HG03066 (cell line): ENCODE measurements at regions not wholly inside any gene's neighbourhood (a gene's known extent, or its start where the extent isn't known, plus 50 kb on each side); places are given as distances from the start of the nearest gene placed in this dataset.

Experiments
- ATAC-seq: cut with Tn5 transposase; IDR thresholded peaks from one replicate; pipeline ENCODE4 v1.9.1; 2021; ENCODE audit warnings: low read depth; ENCODE audit not compliant: unreplicated experiment

DNA sequence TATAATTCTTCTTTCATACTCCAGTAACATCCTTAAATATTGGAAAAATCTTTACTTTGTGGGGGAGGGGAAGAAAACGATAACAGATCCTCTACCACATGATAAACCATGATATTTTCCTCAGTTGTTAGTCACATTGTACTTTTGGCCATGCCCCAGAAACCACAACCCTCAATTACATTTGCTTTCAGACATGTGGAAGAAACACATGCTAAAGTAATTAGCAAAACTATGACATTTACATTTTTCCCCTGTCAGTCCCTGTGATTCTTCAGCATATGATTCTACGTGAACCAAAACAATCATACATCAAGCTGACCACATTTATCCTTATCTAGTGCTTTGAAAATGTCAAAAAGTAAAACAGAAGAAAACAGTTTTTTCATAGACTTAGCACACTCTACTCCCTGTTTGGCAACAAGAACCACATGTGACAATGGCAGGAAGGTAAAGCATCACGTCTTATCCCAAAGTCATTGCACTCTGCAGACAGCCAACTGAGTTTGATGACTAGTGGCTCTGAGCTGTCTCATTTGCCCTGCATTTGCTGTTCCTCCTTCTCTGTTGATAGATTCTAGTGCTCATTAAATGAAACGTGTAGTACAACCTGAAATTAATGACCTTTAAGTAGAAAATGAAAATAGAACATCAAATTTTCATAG is 505.8 kb upstream of the MARCKS start:
- ATAC-seq: no peak

DNA sequence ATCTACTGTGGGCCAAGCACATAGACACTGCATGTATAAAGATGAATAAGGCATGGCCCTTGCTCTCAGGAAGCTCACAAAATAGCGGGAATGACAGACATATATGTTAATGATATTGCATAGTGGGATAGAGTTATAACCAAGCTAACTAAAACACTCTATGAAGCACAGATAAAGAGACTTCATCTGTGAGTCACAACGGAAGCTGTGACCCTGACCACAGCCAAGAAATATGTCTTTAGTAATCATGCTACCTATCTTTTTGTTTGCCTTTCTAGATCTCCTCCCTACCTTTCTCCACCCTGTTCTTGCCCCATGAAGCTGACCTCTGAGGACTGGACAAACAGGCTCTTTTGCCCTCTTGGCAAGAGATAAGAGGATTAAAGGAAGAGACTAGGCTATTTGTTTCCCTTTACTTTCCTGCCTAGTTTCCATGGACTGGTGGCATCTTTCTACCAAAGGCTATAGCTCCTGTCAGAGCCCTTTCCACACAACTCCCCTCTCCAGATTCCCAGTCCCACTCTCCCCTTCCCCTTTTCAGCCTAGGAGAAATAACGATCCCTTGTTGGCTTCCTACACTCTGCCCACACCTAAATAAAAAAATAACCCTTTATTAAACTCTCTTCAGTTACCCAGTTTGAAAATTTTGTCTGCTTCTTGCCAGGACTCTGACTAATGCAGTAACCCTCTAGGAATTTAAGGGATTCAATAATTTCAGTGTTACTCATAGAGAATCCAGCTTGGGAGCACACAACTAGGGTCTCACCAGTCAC is 504.9 kb upstream of the MARCKS start:
- ATAC-seq: no peak

DNA sequence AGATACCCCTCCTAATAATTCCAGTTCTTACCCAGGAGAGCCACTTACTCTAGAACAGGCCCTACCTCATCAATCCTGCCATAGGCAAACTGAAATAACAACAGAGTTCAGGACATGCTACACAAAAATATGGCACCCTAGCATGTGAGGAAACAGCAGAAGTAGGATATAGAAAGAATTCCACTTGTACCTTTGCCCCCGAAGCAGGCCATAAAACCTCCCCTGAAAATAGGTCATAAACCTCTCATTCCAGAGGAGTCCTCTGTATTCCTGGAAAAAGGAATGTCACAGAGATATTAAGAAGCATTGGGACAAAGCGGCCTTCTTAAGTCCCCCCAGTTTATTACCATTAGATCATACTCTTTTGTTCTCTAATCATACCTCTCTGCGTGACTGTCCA is 504.3 kb upstream of the MARCKS start:
- no peak for ATAC-seq

DNA sequence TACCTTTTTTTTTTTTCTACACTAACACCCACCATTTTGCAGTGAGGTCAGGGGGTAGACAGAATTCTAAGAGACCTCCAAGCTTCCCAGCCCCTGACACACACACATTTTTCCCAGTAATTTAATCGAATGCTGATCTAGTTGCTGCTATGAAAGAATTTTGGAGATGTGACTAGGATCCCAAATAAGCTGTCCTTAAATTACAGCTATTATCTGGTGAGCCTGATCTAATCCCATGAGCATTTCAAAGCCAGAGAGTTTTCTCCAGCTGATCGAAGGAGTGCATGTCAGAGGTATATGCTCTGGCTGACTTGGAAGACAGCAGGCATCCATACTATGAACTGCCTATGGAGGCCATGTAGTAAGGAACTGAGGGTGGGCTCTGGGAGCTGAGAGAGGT is 503.8 kb upstream of the MARCKS start:
- ATAC-seq: no peak

DNA sequence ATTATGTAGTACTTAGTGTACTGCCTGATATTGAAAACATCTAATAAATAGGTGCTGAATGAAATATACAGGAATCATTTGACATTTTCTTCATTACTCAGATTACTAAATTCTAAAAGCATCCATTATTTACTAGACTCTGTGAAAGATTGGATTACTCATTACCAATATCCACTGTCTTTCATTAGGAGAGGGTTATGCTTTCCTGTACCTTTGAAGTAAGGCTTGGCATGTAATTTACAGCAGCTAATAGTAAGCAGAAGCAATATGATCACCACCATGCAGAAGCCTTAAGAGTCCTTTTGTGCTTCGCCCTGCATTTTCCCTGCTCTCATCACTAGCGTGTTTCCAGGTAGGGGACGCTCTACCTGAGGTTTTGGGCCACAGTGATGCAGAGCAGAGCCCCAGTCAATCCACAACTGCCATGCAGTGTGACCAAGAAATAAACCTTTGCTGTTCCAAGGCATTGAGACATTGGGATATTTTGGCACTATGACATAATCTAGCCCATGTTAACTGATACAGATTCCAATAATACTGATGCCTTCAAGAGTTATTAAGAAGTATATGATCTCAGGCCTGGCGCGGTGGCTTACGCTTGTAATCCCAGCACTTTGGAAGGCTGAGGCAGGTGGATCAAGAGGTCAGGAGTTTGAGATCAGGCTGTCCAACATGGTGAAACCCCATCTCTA is 502.8 kb upstream of the MARCKS start:
- ATAC-seq: no peak

DNA sequence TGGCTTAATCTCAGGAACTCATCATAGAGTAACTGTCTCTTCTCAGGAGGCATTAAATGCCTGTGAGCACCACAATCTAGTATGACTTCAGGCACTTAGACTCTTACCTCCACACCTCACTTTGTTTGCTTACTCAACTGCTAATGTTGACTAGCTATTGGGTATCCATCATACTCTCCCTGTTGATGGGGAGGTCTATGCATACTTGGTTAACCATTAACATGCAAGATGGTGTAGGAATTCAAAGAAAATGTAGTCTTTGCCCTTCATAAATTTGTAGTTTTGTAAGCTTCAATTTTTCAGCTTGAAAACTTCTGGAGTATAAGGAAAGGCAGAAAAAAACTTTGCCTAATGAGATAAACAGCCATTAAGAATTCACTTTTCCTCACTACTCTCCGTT is 501.0 kb upstream of the MARCKS start:
- no peak for ATAC-seq

DNA sequence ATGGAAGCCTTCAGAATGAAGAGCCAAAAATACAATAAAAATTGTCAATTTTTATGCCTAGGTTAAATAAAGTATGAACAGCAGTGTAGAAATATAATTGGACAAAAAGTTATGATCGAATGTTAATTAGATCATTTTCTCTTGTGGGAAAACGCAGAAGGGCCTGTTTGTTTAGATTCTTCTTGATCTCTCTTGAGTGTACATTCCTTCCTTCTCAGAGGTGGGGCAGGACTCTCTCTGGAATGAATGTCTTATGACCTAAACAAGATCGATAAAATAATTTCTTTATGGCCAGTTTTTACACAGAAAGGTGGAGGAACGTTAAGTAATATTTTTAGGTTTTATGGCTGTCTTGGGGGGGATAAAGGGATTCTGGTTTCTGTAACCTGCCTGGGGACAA is 500.1 kb upstream of the MARCKS start:
- no peak for ATAC-seq

DNA sequence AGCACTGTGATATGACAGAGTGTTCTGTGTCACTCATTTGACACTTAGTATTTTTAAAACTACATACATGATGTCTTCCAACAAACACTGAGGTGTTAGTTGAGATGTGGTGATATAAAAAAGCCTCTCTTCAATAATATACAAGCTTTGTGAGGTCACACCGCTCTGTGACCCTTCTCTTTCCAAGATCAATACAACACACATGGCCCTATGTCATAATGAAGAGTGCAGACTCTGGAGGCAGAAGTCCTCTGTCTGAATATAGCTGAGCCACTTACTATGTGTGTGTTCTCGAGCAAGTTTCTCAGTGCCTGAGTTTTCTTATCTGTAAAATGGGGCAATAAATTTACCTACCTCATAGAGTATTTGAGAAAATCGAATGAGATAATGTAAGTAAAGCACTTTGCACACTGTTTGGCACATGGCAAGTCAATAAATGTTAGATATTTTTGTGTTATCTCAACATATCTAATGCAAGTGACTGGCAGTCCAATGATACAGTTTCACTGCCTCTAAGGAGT is 499.0 kb upstream of the MARCKS start:
- ATAC-seq: no peak

DNA sequence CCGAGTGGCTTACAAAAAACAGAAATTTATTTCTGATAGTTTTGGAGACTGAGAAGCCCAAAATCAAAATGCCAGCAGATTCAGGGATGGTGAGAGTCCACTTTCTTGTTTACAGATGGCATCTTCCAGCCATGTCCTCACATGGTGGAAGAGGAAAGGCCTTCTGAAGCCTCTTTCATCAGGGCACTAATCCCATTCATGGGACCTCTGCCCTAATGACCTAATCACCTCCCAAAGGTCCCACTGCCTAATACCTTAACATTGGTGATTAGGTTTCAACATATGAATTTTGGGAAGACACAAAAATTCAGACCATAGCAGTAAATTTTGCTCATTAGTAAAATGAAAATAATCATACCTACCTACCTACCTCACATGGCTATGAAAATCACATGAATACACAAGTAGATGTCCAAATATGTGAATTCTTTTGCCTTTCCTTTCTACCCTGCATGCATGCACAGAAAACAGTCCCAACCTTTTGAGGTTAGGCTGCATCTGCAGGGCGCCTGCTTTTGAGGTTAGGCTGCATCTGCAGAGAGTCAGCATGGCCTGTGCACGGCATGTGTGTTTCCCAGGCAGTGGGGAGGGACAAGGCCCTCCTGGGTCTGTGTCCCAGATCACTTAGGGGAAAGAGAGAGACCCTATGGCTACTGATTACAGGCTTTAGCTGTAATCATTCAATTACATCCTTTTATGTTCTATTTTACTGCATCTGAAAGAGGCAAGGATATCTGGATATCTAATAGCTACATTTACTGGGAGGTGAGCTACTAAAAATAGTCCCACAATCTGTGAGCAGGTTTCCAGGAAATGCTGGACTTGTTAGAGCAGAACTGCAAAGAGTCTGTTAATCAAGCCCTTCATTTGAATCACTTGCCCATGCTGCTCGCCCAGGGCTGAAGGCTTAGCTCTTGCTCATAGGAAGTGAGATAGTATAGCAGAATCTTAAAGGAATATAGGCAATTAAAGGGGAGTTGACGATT is 497.7 kb upstream of the MARCKS start:
- no peak for ATAC-seq

DNA sequence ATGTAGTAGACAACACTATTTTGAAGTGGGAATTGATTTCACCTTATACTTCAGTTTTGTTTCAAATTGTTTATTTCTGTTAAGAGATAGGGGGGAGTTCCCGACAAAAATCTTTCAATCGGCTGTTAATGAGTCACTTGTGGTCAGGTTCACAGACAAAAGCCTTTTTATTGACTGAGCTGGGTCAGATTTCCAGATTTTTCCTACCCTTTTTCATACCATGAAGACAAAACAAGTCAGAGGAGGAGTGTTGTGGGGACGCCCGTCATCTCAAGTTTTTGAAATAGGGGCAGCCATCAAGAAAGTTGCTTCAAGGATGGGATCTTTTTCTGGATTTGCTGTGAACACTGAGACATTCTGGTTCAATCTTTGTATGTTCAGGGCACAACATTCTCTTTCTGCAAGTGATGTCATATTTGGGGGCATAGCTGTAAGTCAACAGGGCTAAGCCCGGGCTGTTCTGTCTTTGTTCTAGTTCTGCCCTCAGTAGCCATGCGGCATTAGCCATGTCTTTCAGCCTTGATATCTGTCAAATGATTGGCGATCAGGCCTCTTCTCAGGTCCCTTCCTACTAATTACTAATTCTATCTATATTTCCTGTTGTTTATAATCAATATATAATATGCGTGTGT is 496.0 kb upstream of the MARCKS start:
- ATAC-seq: no peak

DNA sequence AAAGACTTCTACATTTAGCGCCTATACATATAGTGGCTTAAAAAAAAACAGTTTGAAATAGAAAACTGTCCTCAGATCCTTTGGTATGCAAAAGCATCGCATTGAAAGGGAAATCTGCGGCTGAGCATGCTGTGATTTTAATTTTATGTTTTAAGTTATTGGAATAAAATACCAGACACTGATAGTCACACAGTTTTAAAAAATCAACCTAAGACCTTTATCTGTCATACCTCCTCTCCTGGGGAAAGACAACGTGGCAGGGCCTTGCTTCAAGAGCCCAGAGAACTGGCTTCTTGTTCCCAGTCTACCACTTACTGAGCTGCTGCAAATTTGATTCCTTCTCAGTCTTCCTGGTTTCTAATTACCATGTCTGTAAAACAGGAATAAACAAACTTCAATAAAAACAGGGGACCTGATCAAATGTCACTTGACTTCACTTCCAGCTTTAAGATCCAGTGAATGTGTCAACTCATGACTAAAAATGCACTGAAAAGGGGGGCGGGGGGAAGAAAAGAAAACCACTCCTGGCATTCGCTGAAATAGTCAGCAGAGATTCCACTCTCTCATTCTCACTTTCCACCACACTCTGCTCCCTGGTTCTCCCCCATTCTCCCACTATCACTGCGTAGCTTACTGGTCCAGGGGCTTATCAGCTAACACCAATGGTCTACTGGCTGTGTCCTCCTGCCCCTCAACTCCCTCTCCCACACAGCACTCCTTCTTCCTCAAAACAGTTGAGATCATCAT is 494.7 kb upstream of the MARCKS start:
- ATAC-seq: no peak

DNA sequence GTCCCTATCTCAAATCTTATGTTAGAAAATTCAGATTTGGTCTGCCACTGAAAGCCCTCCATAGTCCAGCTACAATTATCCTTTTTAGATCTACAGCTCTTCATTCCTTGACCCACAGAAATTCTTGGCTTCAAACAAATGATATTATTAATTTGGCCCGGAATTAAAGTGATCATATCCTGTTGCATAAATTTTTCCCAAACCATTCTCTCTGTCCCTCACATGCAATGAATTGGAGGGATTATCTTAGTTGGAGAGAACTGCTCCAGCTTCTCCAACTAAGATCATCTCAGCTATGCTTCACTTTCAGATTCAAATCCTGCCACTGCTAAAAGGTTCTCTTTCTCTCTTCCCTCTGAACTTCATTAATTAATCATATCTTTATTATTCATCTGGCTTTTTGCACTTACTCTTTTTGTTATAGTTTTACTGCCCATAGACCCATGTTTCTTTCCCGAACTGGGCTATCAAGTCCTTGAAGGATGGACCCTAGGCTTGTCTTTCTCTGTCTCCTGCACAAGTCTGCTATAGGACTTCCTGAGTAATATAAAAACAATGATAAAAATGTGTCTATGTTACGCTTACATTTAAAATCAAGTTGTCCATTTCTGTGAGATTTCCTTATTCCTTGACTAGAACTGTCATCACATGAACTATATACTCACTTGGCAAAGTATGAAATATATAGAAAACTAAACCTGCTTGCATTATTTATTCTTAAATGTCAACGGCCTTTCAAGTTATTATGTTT is 493.9 kb upstream of the MARCKS start:
- no peak for ATAC-seq

DNA sequence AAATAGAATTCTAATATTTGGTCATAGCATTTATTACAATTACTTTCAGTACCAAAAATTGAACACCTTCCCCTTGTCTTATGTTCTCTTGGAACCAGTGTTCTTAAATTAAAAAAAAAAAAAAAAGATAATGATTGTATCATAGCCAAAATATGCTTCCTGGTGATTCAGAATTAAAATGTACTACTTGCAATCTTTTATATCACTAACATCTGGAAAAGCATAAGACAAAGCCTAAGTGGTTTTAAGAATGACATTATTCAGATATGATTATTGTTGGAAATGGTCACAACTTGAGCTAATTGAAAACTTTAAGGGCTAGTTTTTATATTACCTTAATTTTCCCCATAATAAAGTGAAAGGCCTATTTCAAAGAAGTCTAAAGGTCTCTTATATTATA is 493.3 kb upstream of the MARCKS start:
- ATAC-seq: no peak

DNA sequence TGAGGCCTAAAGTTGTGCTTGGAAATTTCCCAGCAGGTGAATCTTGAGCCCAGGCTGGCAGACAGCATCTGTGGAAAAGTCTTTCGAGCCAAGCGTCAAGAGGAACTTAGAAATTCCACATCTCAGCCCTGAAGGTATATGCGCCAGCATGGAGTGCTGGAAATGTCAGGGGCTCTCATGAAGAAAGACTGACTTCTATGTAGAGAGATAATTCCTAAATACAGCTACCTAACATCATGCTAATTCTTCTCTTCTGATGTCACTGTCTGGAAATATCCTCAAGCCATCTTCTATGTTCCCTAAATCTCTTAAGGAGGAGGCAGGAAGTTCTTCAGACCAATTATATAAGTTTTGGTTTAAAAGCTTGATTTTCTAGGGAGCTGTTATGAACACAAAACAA is 492.4 kb upstream of the MARCKS start:
- ATAC-seq: no peak

DNA sequence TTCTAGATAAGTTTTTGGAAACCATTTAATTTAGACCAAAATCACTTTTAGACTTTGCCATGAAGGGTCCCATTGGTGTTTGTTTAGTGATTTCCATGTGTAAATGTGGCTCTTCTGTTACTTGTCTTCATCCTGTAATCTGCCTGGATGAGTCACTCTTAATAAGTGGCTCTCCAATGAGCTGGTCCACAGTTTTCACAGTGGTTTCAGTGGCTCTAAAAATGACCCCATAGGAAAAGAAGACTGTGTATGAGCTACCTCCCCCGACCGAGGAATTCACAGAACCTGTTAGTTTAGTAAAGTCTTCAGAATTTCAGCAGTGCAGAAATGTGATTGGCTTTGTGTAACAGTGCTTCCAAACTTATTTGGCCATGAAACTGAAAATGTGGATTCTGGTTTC is 492.0 kb upstream of the MARCKS start:
- no peak for ATAC-seq

DNA sequence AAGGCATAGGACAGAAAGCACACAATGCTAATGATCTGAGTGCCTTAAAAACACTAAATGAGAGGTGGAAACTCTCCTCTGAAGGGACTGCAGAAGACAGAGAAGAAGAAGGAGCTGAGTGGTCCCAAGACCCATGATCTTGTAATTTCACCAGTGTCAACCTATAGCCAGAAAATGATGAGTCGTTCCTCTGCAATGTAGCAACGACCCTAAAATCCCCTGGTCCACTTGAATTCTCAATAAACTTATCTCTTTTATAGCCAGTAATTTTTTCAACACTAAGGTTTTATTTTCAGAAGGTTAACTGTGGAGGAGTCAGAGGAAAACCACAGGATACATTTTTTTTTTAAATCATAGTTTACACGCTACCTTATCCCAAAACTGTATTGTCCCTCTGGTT is 490.6 kb upstream of the MARCKS start:
- no peak for ATAC-seq

DNA sequence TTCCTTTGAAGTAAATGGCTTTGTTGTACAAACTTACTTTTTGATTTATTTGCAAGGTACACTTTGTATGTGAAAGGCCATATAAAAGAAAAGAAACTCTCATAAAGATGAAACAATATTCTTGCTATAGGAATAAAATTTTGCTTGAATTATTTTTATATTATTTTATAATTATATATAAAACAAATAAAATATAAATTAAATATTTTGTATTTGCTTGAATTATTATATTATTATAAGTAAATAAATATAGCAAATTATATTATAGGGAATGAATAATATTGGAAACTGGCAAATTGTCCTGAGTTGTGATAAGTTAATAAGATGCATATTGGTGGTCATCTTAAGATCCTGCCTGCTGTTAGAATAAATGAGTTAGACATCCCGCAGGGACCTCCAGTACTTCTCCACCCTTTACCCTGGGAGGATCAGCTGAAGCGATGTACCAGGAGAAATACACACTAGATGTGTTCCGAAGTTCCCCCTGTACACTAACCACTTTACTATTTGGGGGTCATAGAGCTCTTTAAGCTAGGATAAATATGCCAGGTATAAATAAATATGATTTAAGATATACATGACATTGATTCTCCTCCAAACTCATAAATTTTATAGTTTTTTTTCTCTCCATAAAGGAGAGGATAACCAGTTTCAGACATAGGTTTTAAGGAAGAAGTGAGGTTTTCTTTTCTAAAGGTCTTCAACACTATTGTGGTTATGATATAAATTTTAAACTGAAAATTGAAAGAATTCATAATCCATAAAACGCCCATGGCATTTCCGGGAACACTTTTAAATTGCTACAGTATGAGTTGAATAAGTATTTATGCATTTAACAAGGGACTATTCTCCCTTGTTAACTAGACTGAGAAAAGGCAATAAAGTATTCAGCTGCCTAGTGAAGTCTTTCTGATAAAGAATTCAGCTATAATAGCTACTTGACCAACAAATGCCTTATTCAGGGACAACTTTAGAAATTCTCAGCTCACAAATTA is 486.3 kb upstream of the MARCKS start:
- no peak for ATAC-seq
